ENCODE measurements at regions not wholly inside any gene's neighbourhood (a gene's known extent, or its start where the extent isn't known, plus 50 kb on each side); places are given as distances from the start of the nearest gene placed in this dataset.

DNA sequence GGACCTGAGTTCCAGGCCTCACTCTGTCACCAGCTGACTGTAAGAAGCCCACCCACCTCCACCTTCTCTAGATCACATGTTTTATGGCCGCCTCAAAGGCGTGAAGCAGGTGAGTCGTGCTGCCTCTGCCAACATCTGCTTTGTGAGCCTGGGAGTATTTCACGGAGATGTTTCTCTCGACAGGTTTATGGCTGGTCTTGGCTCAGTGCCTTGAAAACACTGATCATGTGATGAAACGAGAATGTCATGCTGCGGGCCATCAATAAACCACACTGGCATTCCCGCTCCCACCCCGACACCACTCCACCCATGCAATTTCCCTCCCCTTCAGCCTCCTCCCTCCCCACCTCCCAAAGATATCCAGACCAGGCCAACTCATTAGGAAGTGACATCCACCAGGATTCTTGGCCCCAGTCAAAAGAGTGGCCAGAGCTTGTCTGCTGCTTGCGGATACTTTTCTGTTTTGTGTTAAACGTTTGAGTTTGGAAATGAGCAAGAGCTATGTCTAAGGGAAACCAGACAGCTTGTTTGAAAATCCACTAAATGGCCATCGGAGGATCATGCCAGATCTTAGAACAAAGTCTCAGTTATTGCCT lies 53.8 kb upstream of the NTF3 start:
- DNase-seq (ENCODE audit: low read depth, low spot score) = no peak
- BruUV-seq (replicated peaks) = no TSS peak
- dilution Hi-C loops (cut with MboI; ENCODE audit: extremely low pct_ligation_motif_present, low sequenced_read_pairs) = no loop called here

More for the DNA sequence above, 53.8 kb upstream of the NTF3 start:
- Histone ChIP-seq H3K4me3 (replicated peaks in 1 of 3; ENCODE audit: insufficient read depth in 1 of 3, low read depth in 1 of 3, low read length in 3 of 3) (no peak overlapping the region), H3K4me2 (ENCODE audit: insufficient read depth, low read length) (no peak overlapping the region), H3K27ac (ENCODE audit: insufficient read depth, low read depth, low read length) (no peak overlapping the region), H3K79me2 (ENCODE audit: control insufficient read depth, insufficient read depth, low read length) (no peaks in the 10 kb centered on the region), H3K9me1 (replicated peaks; ENCODE audit: control insufficient read depth, extremely low read depth, insufficient read depth, low read length) (no peaks in the 10 kb centered on the region), H3K9ac (replicated peaks; ENCODE audit: extremely low read depth, insufficient read depth, low read length) (no peak overlapping the region), H3K27me3 (ENCODE audit: control insufficient read depth in 2 of 2, insufficient read depth in 2 of 2, low read length in 2 of 2) (no peaks in the 10 kb centered on the region), H3K9me3 (replicated peaks; ENCODE audit: control insufficient read depth, insufficient read depth, low read length) (no peaks in the 10 kb centered on the region), H4K20me1 (replicated peaks; ENCODE audit: control insufficient read depth, extremely low read depth, insufficient read depth, low read length) (no peaks in the 10 kb centered on the region), H2AFZ (ENCODE audit: low read depth, low read length) (no peak overlapping the region), H3K4me1 (ENCODE audit: control insufficient read depth, extremely low read depth, insufficient read depth, low read length) (no peaks in the 10 kb centered on the region), H3K36me3 (ENCODE audit: control insufficient read depth in 2 of 2, extremely low read depth in 1 of 2, insufficient read depth in 2 of 2, low read length in 2 of 2) (no peaks in the 10 kb centered on the region)
- no peak for FAIRE-seq
- TF ChIP-seq POLR2A (IDR thresholded peaks at IDR 0.05; ENCODE audit: low read depth, low read length) = no peak
- no peak for TF ChIP-seq MYC (IDR thresholded peaks at IDR 0.05; ENCODE audit: low read depth, low read length)
- TF ChIP-seq JUN (IDR thresholded peaks at IDR 0.05; ENCODE audit: borderline replicate concordance, insufficient read depth, insufficient read length, low read depth) = no peak
- TF ChIP-seq EZH2 (IDR thresholded peaks at IDR 0.05; ENCODE audit: borderline replicate concordance, low read depth, low read length, severe bottlenecking) = no peak
- TF ChIP-seq, protein P1, sequence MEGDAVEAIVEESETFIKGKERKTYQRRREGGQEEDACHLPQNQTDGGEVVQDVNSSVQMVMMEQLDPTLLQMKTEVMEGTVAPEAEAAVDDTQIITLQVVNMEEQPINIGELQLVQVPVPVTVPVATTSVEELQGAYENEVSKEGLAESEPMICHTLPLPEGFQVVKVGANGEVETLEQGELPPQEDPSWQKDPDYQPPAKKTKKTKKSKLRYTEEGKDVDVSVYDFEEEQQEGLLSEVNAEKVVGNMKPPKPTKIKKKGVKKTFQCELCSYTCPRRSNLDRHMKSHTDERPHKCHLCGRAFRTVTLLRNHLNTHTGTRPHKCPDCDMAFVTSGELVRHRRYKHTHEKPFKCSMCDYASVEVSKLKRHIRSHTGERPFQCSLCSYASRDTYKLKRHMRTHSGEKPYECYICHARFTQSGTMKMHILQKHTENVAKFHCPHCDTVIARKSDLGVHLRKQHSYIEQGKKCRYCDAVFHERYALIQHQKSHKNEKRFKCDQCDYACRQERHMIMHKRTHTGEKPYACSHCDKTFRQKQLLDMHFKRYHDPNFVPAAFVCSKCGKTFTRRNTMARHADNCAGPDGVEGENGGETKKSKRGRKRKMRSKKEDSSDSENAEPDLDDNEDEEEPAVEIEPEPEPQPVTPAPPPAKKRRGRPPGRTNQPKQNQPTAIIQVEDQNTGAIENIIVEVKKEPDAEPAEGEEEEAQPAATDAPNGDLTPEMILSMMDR (IDR thresholded peaks at IDR 0.05; ENCODE audit: extremely low read depth in 1 of 2, insufficient read depth in 1 of 2, low read depth in 1 of 2, low read length in 2 of 2) = no peak
- no peak for TF ChIP-seq POLR2AphosphoS5 (IDR thresholded peaks at IDR 0.05; ENCODE audit: insufficient read depth, low read depth, low read length)
- TF ChIP-seq GATA2 (IDR thresholded peaks at IDR 0.05; ENCODE audit: insufficient read depth, insufficient read length, low read depth, low read length) = no peak
- TF ChIP-seq, protein P2, sequence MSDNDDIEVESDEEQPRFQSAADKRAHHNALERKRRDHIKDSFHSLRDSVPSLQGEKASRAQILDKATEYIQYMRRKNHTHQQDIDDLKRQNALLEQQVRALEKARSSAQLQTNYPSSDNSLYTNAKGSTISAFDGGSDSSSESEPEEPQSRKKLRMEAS (IDR thresholded peaks at IDR 0.05; ENCODE audit: insufficient read depth, insufficient read length) = no peak
- TF ChIP-seq FOS (IDR thresholded peaks at IDR 0.05; ENCODE audit: borderline replicate concordance, insufficient read depth, low read length) = no peak
- intact Hi-C loops (cut with micrococcal nuclease) = no loop called here
- ChIA-PET POLR2A (no interaction called here), CTCF (interaction anchor here (0.7 kb wide), 1 partner anchor 8 kb away, joined by 3 read pairs; no protein-coding TSS in a partner anchor)

Measured in endothelial cell of umbilical vein (primary cell).